Left ventricle myocardium inferior (tissue), 1 donor: ENCODE measurements at regions not wholly inside any gene's neighbourhood (a gene's known extent, or its start where the extent isn't known, plus 50 kb on each side); places are given as distances from the start of the nearest gene placed in this dataset.
"Not testable (repeated sequence)": the region's sequence is repeated elsewhere in the genome, so short reads cannot be mapped to it uniquely, and the experiment has no call there.

Source experiments
- DNase-seq: peaks from one replicate; pipeline ENCODE4 v3.0.0-alpha.2; 2020
- H3K27ac ChIP-seq: fragments of 200-600 bp; replicated peaks from 2 replicates; pipeline ENCODE4 v1.8.0; 2021
- H3K27me3 ChIP-seq: fragments of 200-600 bp; 2 replicates; pipeline ENCODE4 v1.8.0; 2021; ENCODE audit warnings: low read depth
- H3K36me3 ChIP-seq: fragments of 200-600 bp; 2 replicates; pipeline ENCODE4 v1.8.0; 2021
- H3K4me1 ChIP-seq: fragments of 200-600 bp; 2 replicates; pipeline ENCODE4 v1.8.0; 2021
- H3K4me3 ChIP-seq: fragments of 200-600 bp; 2 replicates; pipeline ENCODE4 v1.8.0; 2021; ENCODE audit warnings: mild to moderate bottlenecking, moderate library complexity
- H3K9me3 ChIP-seq: fragments of 200-600 bp; replicated peaks from 2 replicates; pipeline ENCODE4 v1.8.0; 2021
- intact Hi-C: fragments of 100-400 bp; cut with micrococcal nuclease; formaldehyde crosslinking; loops from one replicate; pipeline ENCODE4 v1.11.0; 2022
- TF ChIP-seq, protein P1 (sequence below): fragments of 200-600 bp; IDR thresholded peaks from 2 replicates; pipeline ENCODE4 v1.8.0; 2021; ENCODE audit warnings: antibody characterized with exemption, mild to moderate bottlenecking, borderline replicate concordance
- donor health status: DM: no; HTN: yes; CAD: no; lungs with severe emphysema.

DNA sequence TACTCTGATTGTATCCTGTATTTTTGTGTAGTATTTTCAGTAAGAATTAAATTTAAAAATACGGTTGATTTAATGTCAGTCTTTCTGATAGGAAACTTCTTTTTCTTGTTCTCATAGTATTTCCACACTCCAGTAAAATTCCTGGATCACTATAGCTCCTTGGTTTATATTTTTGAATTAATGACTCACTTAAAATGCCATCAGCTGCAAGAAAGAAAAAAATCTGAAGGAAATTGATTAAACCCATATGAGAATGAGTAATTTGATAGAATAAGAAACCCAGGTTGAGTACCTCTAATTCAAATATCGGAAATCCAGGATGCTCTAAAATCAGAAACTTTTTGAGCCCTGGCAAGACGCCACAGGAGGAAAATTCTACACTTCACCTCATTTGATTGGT lies 186.8 kb upstream of the RND3 start:
- TF ChIP-seq, protein P1, sequence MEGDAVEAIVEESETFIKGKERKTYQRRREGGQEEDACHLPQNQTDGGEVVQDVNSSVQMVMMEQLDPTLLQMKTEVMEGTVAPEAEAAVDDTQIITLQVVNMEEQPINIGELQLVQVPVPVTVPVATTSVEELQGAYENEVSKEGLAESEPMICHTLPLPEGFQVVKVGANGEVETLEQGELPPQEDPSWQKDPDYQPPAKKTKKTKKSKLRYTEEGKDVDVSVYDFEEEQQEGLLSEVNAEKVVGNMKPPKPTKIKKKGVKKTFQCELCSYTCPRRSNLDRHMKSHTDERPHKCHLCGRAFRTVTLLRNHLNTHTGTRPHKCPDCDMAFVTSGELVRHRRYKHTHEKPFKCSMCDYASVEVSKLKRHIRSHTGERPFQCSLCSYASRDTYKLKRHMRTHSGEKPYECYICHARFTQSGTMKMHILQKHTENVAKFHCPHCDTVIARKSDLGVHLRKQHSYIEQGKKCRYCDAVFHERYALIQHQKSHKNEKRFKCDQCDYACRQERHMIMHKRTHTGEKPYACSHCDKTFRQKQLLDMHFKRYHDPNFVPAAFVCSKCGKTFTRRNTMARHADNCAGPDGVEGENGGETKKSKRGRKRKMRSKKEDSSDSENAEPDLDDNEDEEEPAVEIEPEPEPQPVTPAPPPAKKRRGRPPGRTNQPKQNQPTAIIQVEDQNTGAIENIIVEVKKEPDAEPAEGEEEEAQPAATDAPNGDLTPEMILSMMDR: no peak
- DNase-seq: no peak
- H3K27ac ChIP-seq: no peak overlapping the region
- intact Hi-C loops: no loop called here
- H3K27me3 ChIP-seq: no peaks in the 10 kb centered on the region
- no peak overlapping the region for H3K4me3 ChIP-seq
- H3K36me3 ChIP-seq: no peaks in the 10 kb centered on the region
- no peaks in the 10 kb centered on the region for H3K4me1 ChIP-seq
- H3K9me3 ChIP-seq: peaks cover 5% of the 10 kb centered on the region

DNA sequence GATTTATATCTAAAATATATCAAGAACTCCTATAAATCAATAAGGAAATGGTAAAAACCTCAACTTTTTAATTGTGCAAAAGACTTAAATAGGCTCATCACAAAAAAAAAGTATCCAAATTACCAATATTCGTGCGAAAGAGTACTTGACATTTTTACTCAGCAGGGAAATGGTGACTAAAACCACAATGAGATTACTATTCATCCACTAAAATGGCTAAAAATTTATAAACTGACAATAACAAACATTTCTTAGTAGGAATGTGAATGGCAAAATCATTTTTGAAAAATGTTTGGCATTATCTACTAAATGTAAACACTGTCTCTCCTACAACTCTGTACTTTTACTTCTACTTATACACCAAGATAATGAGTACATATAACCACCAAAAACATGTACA lies 184.8 kb upstream of the RND3 start:
- no peak for DNase-seq
- TF ChIP-seq, protein P1: no peak
- Histone ChIP-seq H3K27me3 (no peaks in the 10 kb centered on the region), H3K9me3 (peaks cover 5% of the 10 kb centered on the region), H3K36me3 (no peaks in the 10 kb centered on the region), H3K4me1 (no peaks in the 10 kb centered on the region), H3K4me3 (no peak overlapping the region), H3K27ac (no peak overlapping the region)
- intact Hi-C loops: no loop called here

DNA sequence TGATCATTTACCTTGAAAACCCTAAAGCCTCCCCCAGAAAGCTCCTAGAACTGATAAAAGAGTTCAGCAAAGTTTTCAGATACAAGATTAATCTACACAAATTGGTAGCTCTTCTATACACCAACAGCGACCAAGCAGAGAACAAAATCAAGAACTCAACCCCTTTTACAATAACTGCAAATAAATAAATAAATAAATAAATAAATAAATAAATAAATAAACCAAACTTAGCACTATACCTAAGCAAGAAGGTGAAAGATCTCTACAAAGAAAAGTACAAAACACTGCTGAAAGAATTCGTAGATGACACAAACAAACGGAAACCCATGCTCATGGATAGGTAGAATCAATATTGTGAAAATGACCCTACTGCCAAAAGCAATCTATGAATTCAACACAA lies 182.0 kb upstream of the RND3 start:
- H3K36me3 ChIP-seq: no peaks in the 10 kb centered on the region
- no peak overlapping the region for H3K4me3 ChIP-seq
- DNase-seq: no peak
- intact Hi-C loops: no loop called here
- TF ChIP-seq, protein P1: no peak
- no peaks in the 10 kb centered on the region for H3K27me3 ChIP-seq
- H3K4me1 ChIP-seq: no peaks in the 10 kb centered on the region
- peaks cover 5% of the 10 kb centered on the region for H3K9me3 ChIP-seq
- no peak overlapping the region for H3K27ac ChIP-seq

DNA sequence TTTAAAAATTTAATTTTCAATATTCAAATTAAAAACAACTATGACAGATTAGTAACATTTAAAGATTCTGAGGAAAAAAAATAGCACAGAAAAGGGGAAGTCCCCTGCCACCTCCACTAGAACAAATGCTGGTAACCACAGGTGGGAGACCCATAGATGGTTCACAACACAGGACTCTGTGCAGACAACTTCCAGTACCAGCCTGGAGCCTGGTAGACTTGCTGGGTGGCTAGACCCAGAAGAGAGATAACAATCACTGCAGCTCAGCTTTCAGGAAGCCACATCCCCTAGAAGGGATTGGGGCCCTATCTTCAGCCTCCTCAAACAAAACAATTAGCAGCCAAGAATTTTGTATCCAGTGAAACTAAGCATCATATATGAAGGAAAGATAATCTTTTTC lies 179.6 kb upstream of the RND3 start:
- H3K27me3 ChIP-seq, H3K9me3 ChIP-seq, H3K36me3 ChIP-seq, H3K4me3 ChIP-seq, DNase-seq, H3K27ac ChIP-seq, H3K4me1 ChIP-seq, intact Hi-C loops: not testable (repeated sequence)

DNA sequence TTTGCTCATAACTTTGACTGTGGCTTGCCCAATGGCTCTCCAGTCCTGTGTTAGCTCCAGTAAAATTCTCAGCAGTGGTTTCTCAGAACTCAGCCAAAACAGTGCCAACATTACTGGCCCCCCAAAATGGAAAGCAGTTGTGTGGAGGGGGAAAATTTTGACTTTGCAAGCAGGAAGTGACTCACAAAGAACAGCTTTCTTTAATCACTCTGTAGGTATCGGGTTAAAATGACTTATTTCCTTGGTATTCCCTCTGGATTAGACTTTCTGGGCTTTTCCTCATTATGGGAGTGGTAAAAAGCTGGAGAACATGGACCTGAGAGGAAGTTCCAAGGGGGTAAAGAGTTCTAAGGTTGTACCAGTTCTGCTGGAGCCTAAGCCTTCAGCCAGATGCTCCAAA lies 175.7 kb upstream of the RND3 start:
- H3K9me3 ChIP-seq: peaks cover 16% of the 10 kb centered on the region
- no peak overlapping the region for H3K4me3 ChIP-seq
- intact Hi-C loops: no loop called here
- H3K36me3 ChIP-seq: no peaks in the 10 kb centered on the region
- H3K27ac ChIP-seq: no peak overlapping the region
- no peaks in the 10 kb centered on the region for H3K4me1 ChIP-seq
- DNase-seq: no peak
- H3K27me3 ChIP-seq: no peaks in the 10 kb centered on the region
- TF ChIP-seq, protein P1: no peak

DNA sequence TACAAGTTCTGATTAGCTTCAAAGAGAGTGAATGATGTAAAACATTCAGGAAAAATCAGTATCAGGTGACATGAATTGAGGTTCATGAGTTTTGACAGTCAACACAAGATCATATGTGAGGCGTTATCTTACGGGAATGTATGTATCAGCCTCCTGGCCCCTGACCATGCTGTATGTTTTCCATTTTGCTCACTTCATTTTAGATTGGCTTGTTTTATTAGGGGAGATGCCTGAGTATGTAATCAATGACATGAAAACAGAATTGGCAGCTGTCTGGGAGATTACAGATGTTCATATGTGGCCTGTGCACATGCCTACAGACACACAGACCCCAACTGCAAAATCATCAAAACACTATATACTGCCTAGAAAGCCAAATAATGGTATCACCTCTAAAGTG lies 168.5 kb upstream of the RND3 start:
- TF ChIP-seq, protein P1: no peak
- no peak for DNase-seq
- peaks cover 15% of the 10 kb centered on the region for H3K9me3 ChIP-seq
- H3K4me1 ChIP-seq: no peaks in the 10 kb centered on the region
- no peak overlapping the region for H3K27ac ChIP-seq
- H3K36me3 ChIP-seq: no peaks in the 10 kb centered on the region
- no peak overlapping the region for H3K4me3 ChIP-seq
- no peaks in the 10 kb centered on the region for H3K27me3 ChIP-seq
- intact Hi-C loops: no loop called here
